Central memory CD8-positive, alpha-beta T cell (primary cell): ENCODE measurements at regions not wholly inside any gene's neighbourhood (a gene's known extent, or its start where the extent isn't known, plus 50 kb on each side); places are given as distances from the start of the nearest gene placed in this dataset.

ENCODE experiments used
- ATAC-seq: fragments of 150-1000 bp; cut with Tn5 transposase; replicated peaks from 2 replicates; pipeline ENCODE4 v1.10.0; 2022; ENCODE audit warnings: mild to moderate bottlenecking, moderate FRiP score, moderate number of reproducible peaks; ENCODE audit not compliant: poor library complexity, severe bottlenecking; ENCODE audit errors: extremely low read depth
- DNase-seq, 2 donors: peaks; one replicate each; pipeline ENCODE4 v3.0.0; 2021; ENCODE audit warnings: low spot score in 2 of 2
- H3K27ac Mint-ChIP-seq: one replicate; pipeline ENCODE4 v1.8.0; 2022; ENCODE audit warnings: low read depth, mild to moderate bottlenecking, moderate library complexity, mixed read lengths
- H3K27me3 Mint-ChIP-seq: one replicate; pipeline ENCODE4 v1.8.0; 2022; ENCODE audit warnings: mixed read lengths
- H3K36me3 Mint-ChIP-seq: one replicate; pipeline ENCODE4 v1.8.0; 2022; ENCODE audit warnings: mild to moderate bottlenecking, moderate library complexity, mixed read lengths; ENCODE audit not compliant: insufficient read depth
- H3K4me1 Mint-ChIP-seq: one replicate; pipeline ENCODE4 v1.8.0; 2022; ENCODE audit warnings: mixed read lengths
- H3K4me3 Mint-ChIP-seq: one replicate; pipeline ENCODE4 v1.8.0; 2022; ENCODE audit warnings: mild to moderate bottlenecking, moderate library complexity, mixed read lengths
- H3K9me3 Mint-ChIP-seq: one replicate; pipeline ENCODE4 v1.8.0; 2022; ENCODE audit warnings: mixed read lengths

DNA sequence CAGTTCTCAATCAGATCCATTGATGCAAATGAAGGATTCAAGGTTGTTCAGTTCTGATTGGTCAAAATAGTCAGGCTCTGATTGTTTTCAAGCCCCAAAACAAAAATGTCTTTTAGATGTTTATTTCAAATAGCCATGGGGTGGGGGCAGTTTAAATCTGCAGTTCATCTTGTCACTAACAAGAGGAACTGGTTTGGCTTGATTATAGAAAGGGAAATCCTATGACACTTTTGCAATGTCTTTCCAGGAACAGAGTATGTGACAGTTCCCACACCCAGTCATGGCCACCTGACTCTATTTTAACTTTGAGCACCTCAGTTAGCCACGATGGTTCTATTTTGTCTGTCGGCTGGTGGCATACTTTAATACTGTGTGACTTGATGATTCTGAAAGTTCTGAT lies 1544.1 kb downstream of the PLA2G4A start:
- H3K4me1 Mint-ChIP-seq = no peaks in the 10 kb centered on the region
- H3K4me3 Mint-ChIP-seq = no peak overlapping the region
- no peaks in the 10 kb centered on the region for H3K36me3 Mint-ChIP-seq
- DNase-seq (no peak), ATAC-seq (no peak)
- H3K27me3 Mint-ChIP-seq = no peaks in the 10 kb centered on the region
- H3K27ac Mint-ChIP-seq = no peak overlapping the region
- H3K9me3 Mint-ChIP-seq = peaks cover 12% of the 10 kb centered on the region

DNA sequence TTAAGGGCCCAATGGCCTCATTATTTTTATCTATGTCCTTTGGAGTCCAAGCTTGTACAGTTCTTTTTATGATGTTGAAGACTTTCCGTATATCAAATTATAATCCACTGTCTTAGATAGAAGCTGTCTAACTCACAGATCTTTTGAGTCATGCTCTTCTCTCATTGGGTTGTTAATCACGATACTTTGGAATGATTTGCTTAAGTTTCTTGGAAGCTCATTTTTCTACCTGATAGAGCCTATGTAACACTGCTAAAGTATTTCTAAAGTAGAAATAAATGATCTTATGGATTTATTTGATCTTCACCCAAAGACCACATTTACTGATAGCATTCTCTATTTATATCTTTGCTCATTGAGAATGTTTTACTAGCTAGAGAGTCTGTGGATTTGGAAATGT lies 1554.1 kb downstream of the PLA2G4A start:
- H3K4me1 Mint-ChIP-seq = no peaks in the 10 kb centered on the region
- no peaks in the 10 kb centered on the region for H3K36me3 Mint-ChIP-seq
- H3K4me3 Mint-ChIP-seq = no peak overlapping the region
- no peak for DNase-seq
- H3K27ac Mint-ChIP-seq = no peak overlapping the region
- H3K9me3 Mint-ChIP-seq = peaks cover 21% of the 10 kb centered on the region
- H3K27me3 Mint-ChIP-seq = no peaks in the 10 kb centered on the region
- no peak for ATAC-seq

DNA sequence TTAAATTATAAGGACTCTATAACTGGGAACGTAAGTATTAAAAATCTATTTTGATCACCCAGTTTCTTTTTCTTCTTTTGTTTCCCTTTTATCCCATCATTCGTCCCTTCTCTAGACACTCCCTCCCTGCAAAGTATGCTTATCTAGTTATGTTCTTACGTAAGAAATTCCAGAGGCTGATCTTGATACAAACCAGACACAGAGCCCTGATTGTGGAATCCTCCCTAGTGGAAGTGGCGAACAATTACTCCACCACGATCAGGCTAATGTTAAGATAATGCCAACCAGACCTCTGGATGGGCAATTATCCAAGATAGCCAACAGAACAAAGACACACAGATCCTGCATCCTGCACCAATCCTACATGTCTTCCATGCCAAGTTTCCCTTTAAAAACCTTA lies 1557.4 kb downstream of the PLA2G4A start:
- H3K4me1 Mint-ChIP-seq = no peaks in the 10 kb centered on the region
- no peak overlapping the region for H3K27ac Mint-ChIP-seq
- no peak for DNase-seq
- H3K27me3 Mint-ChIP-seq = no peaks in the 10 kb centered on the region
- H3K36me3 Mint-ChIP-seq = peaks cover 2% of the 10 kb centered on the region
- ATAC-seq = no peak
- H3K9me3 Mint-ChIP-seq = peaks cover 5% of the 10 kb centered on the region
- H3K4me3 Mint-ChIP-seq = no peak overlapping the region

DNA sequence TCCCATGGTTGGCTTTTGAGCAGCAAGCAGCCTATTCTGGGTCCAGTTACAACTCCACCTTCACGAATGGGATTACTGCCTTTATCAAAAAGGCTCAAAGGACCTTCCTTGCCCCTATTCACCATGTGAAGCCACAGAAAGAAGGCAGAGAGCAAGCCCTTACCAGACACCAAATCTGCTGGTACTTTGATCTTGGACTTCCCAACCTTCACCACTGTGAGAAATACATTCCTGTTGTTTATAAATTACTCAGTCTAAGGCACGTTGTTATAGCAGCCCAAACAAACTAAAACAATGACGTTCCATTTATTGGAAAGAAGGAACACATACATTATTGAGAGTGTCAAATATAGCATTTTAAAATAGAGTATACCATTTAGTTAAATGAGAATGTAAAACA lies 1557.9 kb downstream of the PLA2G4A start:
- DNase-seq (no peak), ATAC-seq (no peak)
- no peaks in the 10 kb centered on the region for H3K27me3 Mint-ChIP-seq
- H3K27ac Mint-ChIP-seq = no peak overlapping the region
- no peaks in the 10 kb centered on the region for H3K4me1 Mint-ChIP-seq
- peaks cover 2% of the 10 kb centered on the region for H3K36me3 Mint-ChIP-seq
- no peak overlapping the region for H3K4me3 Mint-ChIP-seq
- peaks cover 8% of the 10 kb centered on the region for H3K9me3 Mint-ChIP-seq

DNA sequence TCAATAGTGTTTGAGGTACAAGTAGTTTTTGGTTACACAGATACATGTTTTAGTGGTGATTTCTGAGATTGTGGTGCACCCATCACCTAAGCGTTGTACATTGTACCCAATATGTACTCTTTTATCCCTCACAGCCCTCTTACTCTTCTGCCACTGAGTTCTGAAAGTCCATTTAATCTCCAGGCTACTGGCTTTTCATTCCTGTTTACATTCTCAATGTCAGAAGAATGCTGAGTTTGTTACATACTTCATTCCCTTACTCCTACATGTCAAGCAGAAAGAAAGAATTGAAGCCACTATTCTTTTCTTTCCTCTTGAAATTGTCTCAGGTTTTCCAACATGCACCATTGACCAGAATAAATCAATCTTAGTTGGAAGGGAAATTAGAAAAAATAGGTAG lies 1565.9 kb downstream of the PLA2G4A start:
- DNase-seq (no peak), ATAC-seq (no peak)
- Mint-ChIP-seq H3K4me3 (no peak overlapping the region), H3K27ac (no peak overlapping the region), H3K9me3 (peaks cover 22% of the 10 kb centered on the region), H3K27me3 (no peaks in the 10 kb centered on the region), H3K36me3 (peaks cover 2% of the 10 kb centered on the region), H3K4me1 (no peaks in the 10 kb centered on the region)

DNA sequence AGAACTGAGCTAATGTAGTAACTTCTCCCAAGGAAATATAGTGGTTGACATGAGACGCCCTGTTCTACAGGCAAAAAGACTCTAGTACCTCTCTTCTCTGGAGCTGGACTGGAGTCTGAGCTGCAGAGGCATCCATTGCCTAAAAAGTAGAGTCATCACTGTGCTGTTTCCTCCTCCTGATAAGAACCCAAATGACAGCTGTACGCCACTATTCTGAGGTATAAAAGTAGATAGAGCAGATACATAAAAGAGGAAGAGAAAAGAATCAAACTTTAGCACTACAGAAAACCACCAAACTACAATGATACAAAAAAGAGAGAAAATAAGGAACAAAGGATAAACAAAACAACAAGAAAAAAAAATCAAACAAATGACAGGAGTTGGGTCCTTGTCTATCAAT lies 1568.8 kb downstream of the PLA2G4A start:
- no peak for DNase-seq
- H3K27ac Mint-ChIP-seq = no peak overlapping the region
- H3K27me3 Mint-ChIP-seq = no peaks in the 10 kb centered on the region
- H3K4me3 Mint-ChIP-seq = no peak overlapping the region
- H3K9me3 Mint-ChIP-seq = peaks cover 37% of the 10 kb centered on the region
- H3K4me1 Mint-ChIP-seq = no peaks in the 10 kb centered on the region
- ATAC-seq = no peak
- H3K36me3 Mint-ChIP-seq = no peaks in the 10 kb centered on the region

DNA sequence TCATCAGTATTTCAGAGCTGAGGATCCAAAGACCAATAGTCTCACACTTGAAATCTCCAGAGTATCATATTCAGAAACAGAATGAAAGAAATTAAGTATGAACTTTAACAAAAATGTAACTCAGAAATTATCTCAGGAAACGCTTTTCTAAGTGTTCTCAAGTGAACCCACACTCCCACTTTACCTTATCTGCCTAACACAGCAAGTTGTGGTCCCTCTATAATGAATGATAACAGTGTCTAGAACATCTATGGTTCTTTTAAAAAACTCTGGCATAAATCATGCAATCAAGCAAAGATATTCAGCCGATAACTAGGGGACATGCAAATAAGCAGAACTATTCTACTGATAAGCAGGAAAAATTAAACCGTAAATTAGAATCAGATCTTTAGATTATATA lies 1574.2 kb downstream of the PLA2G4A start:
- no peak overlapping the region for H3K4me3 Mint-ChIP-seq
- no peaks in the 10 kb centered on the region for H3K36me3 Mint-ChIP-seq
- ATAC-seq (no peak), DNase-seq (no peak)
- H3K27me3 Mint-ChIP-seq = no peaks in the 10 kb centered on the region
- peaks cover 27% of the 10 kb centered on the region for H3K9me3 Mint-ChIP-seq
- no peaks in the 10 kb centered on the region for H3K4me1 Mint-ChIP-seq
- no peak overlapping the region for H3K27ac Mint-ChIP-seq

DNA sequence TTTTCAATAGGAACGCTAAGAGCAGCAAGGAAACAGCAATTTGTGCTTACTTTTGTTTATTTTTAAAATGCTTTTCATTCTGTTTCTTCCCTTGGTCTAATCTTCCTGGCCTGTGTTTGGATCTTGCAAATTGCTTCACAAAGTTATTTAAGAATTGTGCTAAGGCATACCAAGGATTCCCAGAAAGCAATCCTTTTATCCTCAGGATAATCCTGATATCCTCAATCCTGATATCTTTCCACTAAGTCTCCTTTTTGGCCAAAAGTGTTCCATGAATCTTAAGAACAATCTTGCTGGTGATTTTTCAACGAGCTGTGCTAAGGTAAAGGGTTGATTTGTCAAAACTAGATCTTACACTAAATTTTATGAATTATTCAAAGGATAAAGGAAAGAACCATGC lies 1577.9 kb downstream of the PLA2G4A start:
- DNase-seq = no peak
- Mint-ChIP-seq H3K27me3 (no peaks in the 10 kb centered on the region), H3K36me3 (no peaks in the 10 kb centered on the region), H3K27ac (no peak overlapping the region), H3K4me1 (no peaks in the 10 kb centered on the region), H3K9me3 (peaks cover 5% of the 10 kb centered on the region), H3K4me3 (no peak overlapping the region)
- ATAC-seq = no peak

DNA sequence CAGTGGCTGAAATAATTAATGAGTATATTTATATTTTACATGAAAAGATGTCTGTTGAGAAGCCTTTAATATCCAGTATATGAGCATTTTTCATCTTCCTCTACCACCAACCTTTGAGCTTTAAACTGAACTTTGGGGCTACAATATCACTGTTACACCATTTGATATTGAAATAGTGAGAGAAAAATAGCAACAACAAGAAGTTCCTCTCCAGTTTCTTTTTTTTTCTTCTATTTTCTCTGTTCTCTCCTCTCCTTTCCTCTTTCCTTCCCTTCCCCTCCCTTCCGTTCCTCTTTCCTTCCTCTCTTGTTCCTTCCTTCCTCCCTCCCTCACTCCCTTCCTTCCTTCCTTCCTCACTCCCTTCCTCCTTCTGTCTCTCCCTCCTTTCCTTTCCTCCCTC lies 1591.4 kb downstream of the PLA2G4A start:
- no peaks in the 10 kb centered on the region for H3K27me3 Mint-ChIP-seq
- peaks cover 9% of the 10 kb centered on the region for H3K9me3 Mint-ChIP-seq
- no peak overlapping the region for H3K27ac Mint-ChIP-seq
- H3K36me3 Mint-ChIP-seq = no peaks in the 10 kb centered on the region
- DNase-seq = no peak
- no peak overlapping the region for H3K4me3 Mint-ChIP-seq
- no peak for ATAC-seq
- H3K4me1 Mint-ChIP-seq = no peaks in the 10 kb centered on the region

DNA sequence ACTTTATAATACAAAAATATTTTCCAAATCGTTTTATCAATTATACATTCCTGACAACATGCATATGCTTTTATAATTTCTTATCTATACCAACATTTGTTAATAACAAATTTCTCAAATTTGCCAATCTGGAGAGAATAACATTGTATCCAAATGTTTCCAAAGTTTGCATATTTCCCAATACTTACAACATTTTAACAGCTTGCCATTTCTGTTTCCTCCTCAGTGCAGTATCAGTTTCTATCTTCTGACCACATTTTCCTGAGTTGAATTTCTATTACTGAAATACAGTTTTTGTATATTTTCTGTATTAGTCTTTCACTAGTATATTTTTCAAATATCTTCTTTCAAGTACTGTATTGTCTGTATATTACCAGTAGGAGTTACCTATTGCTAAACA lies 1594.3 kb downstream of the PLA2G4A start:
- Mint-ChIP-seq H3K9me3 (peaks cover 5% of the 10 kb centered on the region), H3K36me3 (no peaks in the 10 kb centered on the region), H3K27ac (no peak overlapping the region), H3K27me3 (no peaks in the 10 kb centered on the region), H3K4me3 (no peak overlapping the region), H3K4me1 (no peaks in the 10 kb centered on the region)
- no peak for DNase-seq
- ATAC-seq = no peak

DNA sequence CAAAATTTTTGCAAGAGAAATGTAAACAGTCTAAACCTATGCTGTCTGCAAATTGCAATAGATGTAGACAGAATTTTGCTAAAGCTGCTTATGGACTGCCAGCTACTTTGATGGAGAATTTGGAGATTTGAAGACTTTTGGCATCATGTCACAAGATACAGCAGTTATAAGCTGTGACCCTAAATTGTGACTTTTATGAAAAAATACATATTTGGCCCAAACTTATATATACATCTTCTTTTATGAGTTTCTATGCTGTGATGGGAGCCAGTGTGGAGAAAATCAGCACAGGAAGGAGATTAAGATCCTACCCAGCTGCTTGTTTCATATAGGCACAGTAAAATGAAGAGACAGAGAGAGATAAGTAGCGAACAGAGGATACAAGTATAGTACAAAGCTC lies 1595.4 kb downstream of the PLA2G4A start:
- no peak overlapping the region for H3K4me3 Mint-ChIP-seq
- peaks cover 12% of the 10 kb centered on the region for H3K9me3 Mint-ChIP-seq
- H3K4me1 Mint-ChIP-seq = no peaks in the 10 kb centered on the region
- DNase-seq (no peak), ATAC-seq (no peak)
- no peak overlapping the region for H3K27ac Mint-ChIP-seq
- H3K36me3 Mint-ChIP-seq = no peaks in the 10 kb centered on the region
- no peaks in the 10 kb centered on the region for H3K27me3 Mint-ChIP-seq

DNA sequence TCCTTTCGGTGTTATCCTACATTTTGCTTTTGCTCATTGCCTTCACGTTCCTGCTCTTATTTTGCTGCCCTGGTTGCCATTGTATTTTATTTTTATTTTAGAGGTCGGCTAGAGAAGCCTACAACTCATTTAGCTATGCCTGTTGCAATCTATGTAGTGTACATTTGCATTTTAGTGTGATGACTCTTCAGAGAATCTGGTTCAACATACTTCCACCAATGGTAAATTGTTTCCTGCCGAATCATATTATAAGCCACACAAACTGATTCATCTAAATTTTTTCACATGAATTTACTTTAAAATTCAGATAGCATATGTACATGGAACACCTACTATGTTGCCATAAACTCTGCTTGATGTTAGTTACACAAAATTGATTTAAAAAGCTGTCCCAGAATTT lies 1596.9 kb downstream of the PLA2G4A start:
- Mint-ChIP-seq H3K4me3 (no peak overlapping the region), H3K9me3 (peaks cover 12% of the 10 kb centered on the region), H3K27me3 (no peaks in the 10 kb centered on the region), H3K27ac (no peak overlapping the region), H3K4me1 (no peaks in the 10 kb centered on the region), H3K36me3 (no peaks in the 10 kb centered on the region)
- DNase-seq = no peak
- ATAC-seq = no peak

DNA sequence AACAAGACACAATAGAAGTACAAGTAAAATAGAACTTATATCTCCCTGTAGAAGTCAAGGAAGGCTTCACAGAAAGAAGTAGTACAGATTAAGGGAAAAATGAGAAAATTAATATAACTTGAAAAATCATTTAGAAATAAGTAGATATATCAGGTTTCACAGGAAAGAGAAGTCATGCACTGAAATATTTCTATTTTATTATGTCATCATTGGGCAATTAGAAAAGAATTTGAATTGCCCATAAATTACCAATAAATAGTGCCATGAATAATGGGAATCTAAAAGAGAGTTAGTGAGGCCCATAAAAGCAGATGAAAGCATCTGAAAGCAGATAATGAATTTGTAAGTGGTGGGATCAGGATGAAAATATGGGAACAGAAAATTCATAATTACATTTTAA lies 1597.8 kb downstream of the PLA2G4A start:
- H3K4me1 Mint-ChIP-seq = no peaks in the 10 kb centered on the region
- H3K4me3 Mint-ChIP-seq = no peak overlapping the region
- no peak overlapping the region for H3K27ac Mint-ChIP-seq
- DNase-seq (no peak), ATAC-seq (no peak)
- no peaks in the 10 kb centered on the region for H3K27me3 Mint-ChIP-seq
- peaks cover 12% of the 10 kb centered on the region for H3K9me3 Mint-ChIP-seq
- H3K36me3 Mint-ChIP-seq = no peaks in the 10 kb centered on the region

DNA sequence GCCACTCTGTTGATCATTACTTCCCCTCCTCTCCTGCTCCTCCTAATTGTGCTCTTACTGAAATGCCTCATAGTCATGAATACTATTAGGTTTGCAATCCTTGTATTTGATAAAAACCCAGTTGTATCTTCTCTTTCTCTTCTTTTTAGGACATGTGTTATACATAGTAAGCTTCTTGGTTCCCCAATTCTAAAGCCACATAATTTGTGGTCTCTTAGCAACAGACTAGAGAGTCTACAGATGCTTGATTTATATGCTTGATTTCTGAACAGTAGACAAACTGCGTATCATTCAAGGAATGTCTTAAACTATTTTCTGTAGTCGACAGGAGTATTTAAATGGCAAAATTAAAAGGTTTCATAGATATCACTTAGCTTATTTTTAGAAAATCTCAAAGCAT lies 1598.9 kb downstream of the PLA2G4A start:
- H3K36me3 Mint-ChIP-seq = no peaks in the 10 kb centered on the region
- no peaks in the 10 kb centered on the region for H3K4me1 Mint-ChIP-seq
- no peak overlapping the region for H3K27ac Mint-ChIP-seq
- H3K9me3 Mint-ChIP-seq = peaks cover 12% of the 10 kb centered on the region
- no peaks in the 10 kb centered on the region for H3K27me3 Mint-ChIP-seq
- no peak for ATAC-seq
- no peak for DNase-seq
- H3K4me3 Mint-ChIP-seq = no peak overlapping the region
